ENCODE measurements at regions not wholly inside any gene's neighbourhood (a gene's known extent, or its start where the extent isn't known, plus 50 kb on each side); places are given as distances from the start of the nearest gene placed in this dataset.

DNA sequence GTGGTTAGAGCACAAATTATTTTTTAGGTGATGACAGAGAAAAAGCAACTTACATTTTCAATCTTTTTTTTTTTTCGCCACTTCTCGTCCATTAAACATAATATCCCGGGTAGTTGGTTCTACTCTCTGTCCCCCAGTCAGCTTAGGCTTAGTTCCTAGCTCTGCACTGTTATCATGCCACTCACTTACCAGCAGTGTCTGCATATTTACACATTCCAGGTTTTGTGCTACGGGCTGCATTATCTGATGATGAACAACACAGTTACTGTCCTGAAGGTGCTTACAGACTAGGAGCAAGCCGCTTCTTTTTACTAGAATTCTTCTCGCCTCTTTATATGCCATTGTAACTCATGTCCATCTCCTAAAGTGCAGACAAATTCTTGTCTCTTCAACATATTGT is 121.8 kb upstream of the NPVF start:
- no peak for TF ChIP-seq POLR2AphosphoS5 (IDR thresholded peaks at IDR 0.05; ENCODE audit: insufficient read depth, low read depth, low read length)
- TF ChIP-seq CTCF (IDR thresholded peaks at IDR 0.05; ENCODE audit: extremely low read depth in 1 of 2, insufficient read depth in 1 of 2, low read depth in 1 of 2, low read length in 2 of 2) = no peak
- TF ChIP-seq POLR2A (IDR thresholded peaks at IDR 0.05; ENCODE audit: low read depth, low read length) = no peak
